Mesendoderm (in vitro differentiated cells): ENCODE measurements at regions not wholly inside any gene's neighbourhood (a gene's known extent, or its start where the extent isn't known, plus 50 kb on each side); places are given as distances from the start of the nearest gene placed in this dataset.

ENCODE experiments used
- DNase-seq: peaks from one replicate; pipeline ENCODE4 v3.0.0; 2013
- H2AK5ac ChIP-seq: 2 replicates; pipeline ENCODE4 v1.6.1; 2013; ENCODE audit warnings: low read length, inconsistent platforms
- H2BK120ac ChIP-seq: 2 replicates; pipeline ENCODE4 v1.6.1; 2013; ENCODE audit warnings: low read depth, mild to moderate bottlenecking, low read length, moderate library complexity, mixed read lengths
- H2BK15ac ChIP-seq: replicated peaks from 2 replicates; pipeline ENCODE4 v1.6.1; 2013; ENCODE audit warnings: low read depth, mild to moderate bottlenecking, moderate library complexity
- H2BK5ac ChIP-seq: 2 replicates; pipeline ENCODE4 v1.6.1; 2013; ENCODE audit warnings: low read length, inconsistent platforms
- H3K18ac ChIP-seq: 2 replicates; pipeline ENCODE4 v1.6.1; 2013; ENCODE audit warnings: mild to moderate bottlenecking, low read length, mixed read lengths
- H3K23ac ChIP-seq: one replicate; pipeline ENCODE4 v1.6.1; 2013; ENCODE audit warnings: low read length
- H3K27ac ChIP-seq: 2 replicates; pipeline ENCODE4 v1.5.1; 2013; ENCODE audit warnings: low read depth, mild to moderate bottlenecking, inconsistent platforms, low read length, moderate library complexity
- H3K27me3 ChIP-seq: 2 replicates; pipeline ENCODE4 v1.6.1; 2013; ENCODE audit warnings: low read length, control low read depth, mild to moderate bottlenecking, inconsistent platforms; ENCODE audit not compliant: insufficient read depth, poor library complexity
- H3K36me3 ChIP-seq: 2 replicates; pipeline ENCODE4 v1.6.1; 2013; ENCODE audit warnings: low read length, inconsistent platforms; ENCODE audit not compliant: control insufficient read depth, insufficient read depth
- H3K4ac ChIP-seq: one replicate; pipeline ENCODE4 v1.6.1; 2013; ENCODE audit warnings: low read depth, mild to moderate bottlenecking, low read length, moderate library complexity
- H3K4me1 ChIP-seq: 2 replicates; pipeline ENCODE4 v1.6.1; 2013; ENCODE audit warnings: low read depth, low read length, inconsistent platforms; ENCODE audit not compliant: control insufficient read depth
- H3K4me2 ChIP-seq: 2 replicates; pipeline ENCODE4 v1.6.1; 2013; ENCODE audit warnings: low read length
- H3K4me3 ChIP-seq: 2 replicates; pipeline ENCODE4 v1.5.1; 2013; ENCODE audit warnings: mild to moderate bottlenecking, low read length
- H3K56ac ChIP-seq: one replicate; pipeline ENCODE4 v1.6.1; 2013; ENCODE audit warnings: low read length
- H3K79me1 ChIP-seq: 2 replicates; pipeline ENCODE4 v1.6.1; 2013; ENCODE audit warnings: low read length, inconsistent platforms
- H3K79me2 ChIP-seq: 2 replicates; pipeline ENCODE4 v1.6.1; 2013; ENCODE audit warnings: mild to moderate bottlenecking, low read length; ENCODE audit not compliant: control insufficient read depth, insufficient read depth
- H3K9ac ChIP-seq: 2 replicates; pipeline ENCODE4 v1.6.1; 2013; ENCODE audit warnings: low read length, inconsistent platforms
- H4K5ac ChIP-seq: one replicate; pipeline ENCODE4 v1.6.1; 2013; ENCODE audit warnings: low read length
- H4K8ac ChIP-seq: one replicate; pipeline ENCODE4 v1.6.1; 2013; ENCODE audit warnings: low read depth, mild to moderate bottlenecking, control low read depth, low read length, moderate library complexity
- WGBS: extraction: QIAGEN DNeasy Blood & Tissue Kit; methylation state at CpG from one replicate; pipeline ENCODE4 v1.1.7; 2013; ENCODE audit warnings: low lambda C conversion rate, missing lambda C conversion rate; ENCODE audit not compliant: insufficient coverage; ENCODE audit errors: extremely low coverage; 5-methylcytosine and 5-hydroxymethylcytosine counted together

DNA sequence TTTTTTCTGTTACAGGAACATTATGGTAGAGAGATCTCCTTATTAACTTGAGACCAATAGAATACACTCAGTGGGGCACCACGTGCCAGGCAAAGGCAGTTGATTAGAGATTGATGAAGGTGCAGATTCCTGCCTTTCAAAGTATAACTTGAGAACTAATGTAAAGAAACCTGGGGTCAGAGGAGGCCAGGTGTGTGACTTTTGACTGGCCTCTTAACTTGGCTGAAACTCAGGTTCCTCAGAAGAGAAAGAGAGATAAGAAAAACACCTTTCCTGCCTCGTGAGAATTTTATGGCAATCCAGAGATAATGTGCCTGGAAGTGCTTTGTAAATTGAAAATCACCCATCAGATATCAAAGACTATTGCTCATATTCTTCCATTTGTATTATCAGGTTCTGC is 110.7 kb upstream of the GZMB start:
- H3K79me1 ChIP-seq = no peaks in the 10 kb centered on the region
- H3K23ac ChIP-seq = no peak overlapping the region
- WGBS = no CpG with 5 or more reads among the region's 2 CpGs
- H3K18ac ChIP-seq = no peak overlapping the region
- H3K4me3 ChIP-seq = no peak overlapping the region
- H3K56ac ChIP-seq = no peak overlapping the region
- H3K4ac ChIP-seq = no peak overlapping the region
- H2BK120ac ChIP-seq = no peak overlapping the region
- no peak overlapping the region for H2AK5ac ChIP-seq
- H3K27ac ChIP-seq = no peak overlapping the region
- no peaks in the 10 kb centered on the region for H3K27me3 ChIP-seq
- H3K79me2 ChIP-seq = no peaks in the 10 kb centered on the region
- H2BK15ac ChIP-seq = no peak overlapping the region
- no peaks in the 10 kb centered on the region for H3K36me3 ChIP-seq
- no peak overlapping the region for H3K9ac ChIP-seq
- no peak overlapping the region for H4K5ac ChIP-seq
- no peak overlapping the region for H3K4me2 ChIP-seq
- no peaks in the 10 kb centered on the region for H3K4me1 ChIP-seq
- no peak overlapping the region for H2BK5ac ChIP-seq
- no peak for DNase-seq
- no peak overlapping the region for H4K8ac ChIP-seq

DNA sequence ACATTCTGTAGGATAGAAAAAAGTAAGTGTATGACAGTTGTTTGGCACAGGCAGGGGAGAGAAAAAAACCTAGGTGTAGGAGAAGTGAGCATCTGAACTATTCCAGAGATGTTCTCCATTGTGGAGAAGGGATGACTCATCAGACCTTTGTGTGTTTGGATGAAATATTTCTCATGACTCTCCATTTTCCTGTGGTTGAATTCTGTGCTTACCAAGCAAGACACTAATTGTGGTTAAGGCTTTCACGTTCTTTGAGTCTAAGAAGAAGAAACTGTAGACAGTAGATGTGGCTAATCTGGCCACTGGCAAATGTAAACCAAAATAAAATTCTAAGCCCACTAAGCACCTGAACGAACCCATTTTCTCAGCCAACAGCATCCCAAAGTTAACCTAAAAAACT is 107.9 kb upstream of the GZMB start:
- Histone ChIP-seq H3K27ac (no peak overlapping the region), H4K8ac (no peak overlapping the region), H3K4me3 (no peak overlapping the region), H3K56ac (no peak overlapping the region), H3K27me3 (no peaks in the 10 kb centered on the region), H2BK15ac (no peak overlapping the region), H3K23ac (no peak overlapping the region), H3K79me2 (no peaks in the 10 kb centered on the region), H4K5ac (no peak overlapping the region), H2BK5ac (no peak overlapping the region), H3K36me3 (no peaks in the 10 kb centered on the region), H2AK5ac (no peak overlapping the region), H3K4ac (no peak overlapping the region), H3K18ac (no peak overlapping the region), H2BK120ac (no peak overlapping the region), H3K9ac (no peak overlapping the region), H3K79me1 (no peaks in the 10 kb centered on the region), H3K4me2 (no peak overlapping the region), H3K4me1 (no peaks in the 10 kb centered on the region)
- no CpG with 5 or more reads among the region's 2 CpGs for WGBS
- no peak for DNase-seq

DNA sequence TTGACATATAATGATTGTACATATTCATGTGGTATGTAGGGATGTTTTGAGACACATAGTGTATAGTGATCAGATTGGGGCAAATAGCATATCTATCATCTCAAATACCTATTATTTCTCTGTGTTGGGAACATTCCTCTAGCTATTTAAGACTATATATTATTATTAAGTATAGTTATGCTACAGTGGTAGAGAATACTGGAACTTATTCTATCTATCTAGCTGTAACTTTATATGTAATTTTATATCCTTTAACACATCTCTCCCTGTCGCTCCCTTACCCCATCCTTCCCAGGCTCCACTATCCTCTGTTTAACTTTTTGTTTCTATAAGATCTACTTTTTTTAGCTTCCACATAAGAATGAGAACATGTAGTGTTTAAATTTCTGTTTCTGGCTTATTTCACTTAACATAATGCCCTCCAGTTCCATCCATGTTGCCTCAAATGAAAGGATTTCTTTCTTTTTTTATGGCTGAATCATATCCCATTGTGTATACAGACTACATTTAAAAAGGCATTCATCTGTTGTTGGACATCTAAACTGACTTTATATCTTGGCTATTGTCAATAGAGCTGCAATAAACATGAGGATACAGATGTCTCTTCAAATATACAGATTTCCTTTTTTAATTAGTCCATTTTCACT is 102.1 kb upstream of the GZMB start:
- Histone ChIP-seq H3K4me2 (no peak overlapping the region), H2BK5ac (no peak overlapping the region), H3K18ac (no peak overlapping the region), H3K27ac (no peak overlapping the region), H3K56ac (no peak overlapping the region), H3K79me2 (no peaks in the 10 kb centered on the region), H3K27me3 (no peaks in the 10 kb centered on the region), H3K4ac (no peak overlapping the region), H4K5ac (no peak overlapping the region), H2BK120ac (no peak overlapping the region), H2BK15ac (no peak overlapping the region), H3K4me3 (no peak overlapping the region), H3K79me1 (no peaks in the 10 kb centered on the region), H3K9ac (no peak overlapping the region), H3K36me3 (no peaks in the 10 kb centered on the region), H3K4me1 (no peaks in the 10 kb centered on the region), H2AK5ac (no peak overlapping the region), H3K23ac (no peak overlapping the region), H4K8ac (no peak overlapping the region)
- no peak for DNase-seq
- WGBS = no CpG with 5 or more reads among the region's 1 CpG

DNA sequence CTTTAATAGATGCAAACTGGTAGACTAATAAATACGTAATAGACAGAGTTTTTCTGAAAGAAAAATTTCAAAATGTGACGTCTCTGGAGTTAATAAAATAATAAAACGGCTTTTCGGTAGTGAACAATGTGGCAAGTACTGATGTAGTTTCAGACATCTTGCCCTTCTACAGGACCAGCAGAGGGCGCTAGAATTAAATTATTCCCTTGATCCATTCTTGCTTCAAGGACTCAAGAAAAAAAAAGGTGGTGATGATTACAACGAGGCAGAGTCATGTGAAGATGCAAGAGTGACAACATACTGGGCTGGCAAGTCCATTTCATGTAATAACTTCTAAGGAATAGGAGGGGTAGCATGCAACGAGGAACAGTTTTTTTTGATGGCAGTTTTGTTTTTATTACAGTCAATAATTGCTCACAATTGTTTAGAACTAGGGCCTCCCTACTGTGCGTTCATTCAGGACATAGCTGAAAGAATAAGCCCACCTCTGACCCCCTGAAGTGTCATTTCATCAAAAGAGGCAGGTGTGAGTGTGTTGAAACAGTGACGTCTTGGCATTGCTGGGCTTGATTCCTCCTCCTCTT is 101.0 kb upstream of the GZMB start:
- H3K36me3 ChIP-seq = no peaks in the 10 kb centered on the region
- H3K4me3 ChIP-seq = no peak overlapping the region
- no peak overlapping the region for H3K23ac ChIP-seq
- no peak overlapping the region for H2BK120ac ChIP-seq
- no peak overlapping the region for H2BK15ac ChIP-seq
- no peak overlapping the region for H2BK5ac ChIP-seq
- no peak overlapping the region for H3K4me2 ChIP-seq
- no peak overlapping the region for H3K27ac ChIP-seq
- peak; percentile 82 for DNase-seq
- H3K9ac ChIP-seq = no peak overlapping the region
- no peaks in the 10 kb centered on the region for H3K79me2 ChIP-seq
- no peak overlapping the region for H3K18ac ChIP-seq
- no peak overlapping the region for H3K56ac ChIP-seq
- no peaks in the 10 kb centered on the region for H3K4me1 ChIP-seq
- H4K8ac ChIP-seq = no peak overlapping the region
- H3K4ac ChIP-seq = no peak overlapping the region
- H4K5ac ChIP-seq = no peak overlapping the region
- no peak overlapping the region for H2AK5ac ChIP-seq
- no peaks in the 10 kb centered on the region for H3K79me1 ChIP-seq
- H3K27me3 ChIP-seq = no peaks in the 10 kb centered on the region
- WGBS = no CpG with 5 or more reads among the region's 9 CpGs

DNA sequence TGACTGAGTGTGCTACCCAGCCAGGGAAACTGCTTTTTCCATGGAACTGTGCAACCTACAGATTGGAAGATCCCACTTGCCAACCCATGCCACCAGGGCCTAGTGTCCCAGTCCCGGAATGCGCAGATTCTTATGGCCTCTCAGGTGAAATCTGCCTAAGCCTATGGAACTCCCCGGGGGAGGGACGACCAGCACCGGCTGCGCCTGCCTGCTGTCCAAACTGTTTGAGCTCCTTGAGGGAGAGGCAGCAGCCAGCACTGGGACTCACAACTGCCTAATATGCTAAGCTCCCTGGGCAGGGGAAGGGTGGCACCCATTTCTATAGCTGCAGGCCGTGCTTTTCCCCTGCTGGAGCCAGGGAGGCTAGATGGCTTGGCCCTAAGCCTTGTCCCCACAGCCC is 92.5 kb upstream of the GZMB start:
- Histone ChIP-seq H3K4ac (no peak overlapping the region), H4K8ac (no peak overlapping the region), H3K79me2 (no peaks in the 10 kb centered on the region), H2AK5ac (no peak overlapping the region), H3K4me2 (no peak overlapping the region), H3K4me3 (no peak overlapping the region), H3K27me3 (no peaks in the 10 kb centered on the region), H3K79me1 (no peaks in the 10 kb centered on the region), H3K36me3 (no peaks in the 10 kb centered on the region), H2BK5ac (no peak overlapping the region), H3K4me1 (no peaks in the 10 kb centered on the region), H3K18ac (no peak overlapping the region), H3K9ac (no peak overlapping the region), H4K5ac (no peak overlapping the region), H3K56ac (no peak overlapping the region), H3K23ac (no peak overlapping the region), H3K27ac (no peak overlapping the region), H2BK120ac (no peak overlapping the region), H2BK15ac (no peak overlapping the region)
- no peak for DNase-seq
- WGBS = no CpG with 5 or more reads among the region's 7 CpGs

DNA sequence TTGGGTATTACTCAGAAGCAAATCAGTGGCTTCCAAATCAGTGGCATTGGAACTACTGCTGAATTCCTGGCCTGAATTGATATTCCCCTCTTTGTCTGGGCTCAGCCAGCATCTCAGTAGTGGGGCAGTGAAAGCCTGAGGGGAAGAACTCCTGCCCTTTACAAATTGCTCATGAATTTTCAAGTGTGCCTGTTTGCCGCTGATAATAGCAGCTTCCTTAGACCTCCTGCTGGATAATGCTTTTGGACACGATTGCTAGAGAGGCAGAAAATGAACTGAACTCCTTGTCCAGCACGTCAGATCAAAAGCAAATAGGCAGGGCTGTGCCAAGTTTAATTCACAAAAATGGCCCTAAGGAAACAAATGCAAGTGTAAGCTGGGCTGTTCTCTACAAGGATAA is 91.3 kb upstream of the GZMB start:
- Histone ChIP-seq H2AK5ac (no peak overlapping the region), H3K4me3 (no peak overlapping the region), H3K56ac (no peak overlapping the region), H3K4me1 (no peaks in the 10 kb centered on the region), H3K18ac (no peak overlapping the region), H2BK5ac (no peak overlapping the region), H3K36me3 (no peaks in the 10 kb centered on the region), H3K9ac (no peak overlapping the region), H3K79me2 (no peaks in the 10 kb centered on the region), H4K8ac (no peak overlapping the region), H3K27me3 (no peaks in the 10 kb centered on the region), H3K4me2 (no peak overlapping the region), H3K4ac (no peak overlapping the region), H4K5ac (no peak overlapping the region), H2BK15ac (no peak overlapping the region), H2BK120ac (no peak overlapping the region), H3K23ac (no peak overlapping the region), H3K27ac (no peak overlapping the region), H3K79me1 (no peaks in the 10 kb centered on the region)
- WGBS = no CpG with 5 or more reads among the region's 3 CpGs
- no peak for DNase-seq
